ENCODE measurements at regions not wholly inside any gene's neighbourhood (a gene's known extent, or its start where the extent isn't known, plus 50 kb on each side); places are given as distances from the start of the nearest gene placed in this dataset.

GRCh38 chr2:223181561-223181960 lies 129.6 kb downstream of the KCNE4 start:
- DNase-seq: no peak

GRCh38 chr2:223182356-223182755 lies 130.4 kb downstream of the KCNE4 start:
- no peak for DNase-seq

- DNase-seq: no peak
Measured at GRCh38 chr2:223185638-223186037, 133.6 kb downstream of the KCNE4 start.

GRCh38 chr2:223187256-223187655 lies 135.3 kb downstream of the KCNE4 start:
- DNase-seq: no peak

- DNase-seq: peak; percentile 29 to 68
Measured at GRCh38 chr2:223190561-223191206, 138.7 kb downstream of the KCNE4 start.

GRCh38 chr2:223196331-223196730 lies 144.3 kb downstream of the KCNE4 start:
- no peak for DNase-seq

GRCh38 chr2:223197046-223197445 lies 145.1 kb downstream of the KCNE4 start:
- DNase-seq: no peak

- no peak for DNase-seq
Measured at GRCh38 chr2:223199531-223200515, 147.8 kb downstream of the KCNE4 start.

- no peak for DNase-seq
Measured at GRCh38 chr2:223203971-223204929, 152.3 kb downstream of the KCNE4 start.

- no peak for DNase-seq
Measured at GRCh38 chr2:223210489-223210888, 158.5 kb downstream of the KCNE4 start.

GRCh38 chr2:223214394-223215253 lies 162.6 kb downstream of the KCNE4 start:
- DNase-seq: no peak

- DNase-seq: no peak
Measured at GRCh38 chr2:223215254-223215516, 163.2 kb downstream of the KCNE4 start.

- no peak for DNase-seq
Measured at GRCh38 chr2:223217373-223217772, 165.4 kb downstream of the KCNE4 start.

- DNase-seq: no peak
Measured at GRCh38 chr2:223218587-223219178, 166.7 kb downstream of the KCNE4 start.

- no peak for DNase-seq
Measured at GRCh38 chr2:223219872-223220657, 168.1 kb downstream of the KCNE4 start.

GRCh38 chr2:223220658-223220925 lies 168.6 kb downstream of the KCNE4 start:
- DNase-seq: no peak

- DNase-seq: no peak
Measured at GRCh38 chr2:223221139-223221835, 169.3 kb downstream of the KCNE4 start.

- no peak for DNase-seq
Measured at GRCh38 chr2:223222397-223222796, 170.4 kb downstream of the KCNE4 start.

- no peak for DNase-seq
Measured at GRCh38 chr2:223223156-223223555, 171.2 kb downstream of the KCNE4 start.

GRCh38 chr2:223225266-223225665 lies 173.3 kb downstream of the KCNE4 start:
- DNase-seq: no peak

- no peak for DNase-seq
Measured at GRCh38 chr2:223226264-223226663, 174.3 kb downstream of the KCNE4 start.
